ENCODE measurements at regions not wholly inside any gene's neighbourhood (a gene's known extent, or its start where the extent isn't known, plus 50 kb on each side); places are given as distances from the start of the nearest gene placed in this dataset.

DNA sequence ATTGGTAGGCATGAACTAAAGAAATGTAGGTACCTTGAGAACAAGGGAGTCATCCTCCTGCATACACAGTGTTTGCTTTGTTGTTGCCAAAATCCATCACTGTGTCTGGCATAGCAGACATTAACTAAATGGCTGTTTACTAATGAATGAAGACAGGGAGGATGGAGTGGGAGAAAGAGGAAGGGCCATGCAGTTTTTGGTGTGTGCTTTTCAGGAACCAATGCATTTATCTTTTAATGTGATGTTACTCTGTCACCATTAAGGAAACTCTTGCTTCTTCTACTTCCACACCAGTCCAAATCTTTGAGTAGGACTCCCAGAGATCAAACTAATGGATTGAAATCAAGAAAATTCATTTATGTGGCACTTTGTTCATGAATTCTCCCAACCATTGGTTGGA is 55.6 kb upstream of the DUSP10 start:
- DNase-seq, result no peak

DNA sequence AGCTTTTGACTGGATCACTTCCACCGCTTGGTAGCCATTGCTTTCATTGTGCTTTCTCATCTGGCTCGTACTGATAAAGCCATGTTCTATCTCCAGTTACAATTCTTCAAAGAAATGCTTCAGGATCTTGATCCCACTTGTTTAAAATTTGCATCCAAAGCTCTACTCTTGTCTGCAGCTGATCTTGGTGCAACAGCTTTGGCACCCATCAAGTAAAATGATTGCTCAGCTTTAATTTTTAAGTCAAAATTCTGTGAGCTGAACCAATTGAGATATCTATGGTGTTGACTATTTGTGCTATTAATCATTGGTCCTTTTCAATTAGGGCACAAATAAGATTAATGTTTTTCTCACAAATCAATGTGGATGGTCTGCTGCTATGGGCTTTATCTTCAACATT is 54.8 kb upstream of the DUSP10 start:
- no peak for DNase-seq

DNA sequence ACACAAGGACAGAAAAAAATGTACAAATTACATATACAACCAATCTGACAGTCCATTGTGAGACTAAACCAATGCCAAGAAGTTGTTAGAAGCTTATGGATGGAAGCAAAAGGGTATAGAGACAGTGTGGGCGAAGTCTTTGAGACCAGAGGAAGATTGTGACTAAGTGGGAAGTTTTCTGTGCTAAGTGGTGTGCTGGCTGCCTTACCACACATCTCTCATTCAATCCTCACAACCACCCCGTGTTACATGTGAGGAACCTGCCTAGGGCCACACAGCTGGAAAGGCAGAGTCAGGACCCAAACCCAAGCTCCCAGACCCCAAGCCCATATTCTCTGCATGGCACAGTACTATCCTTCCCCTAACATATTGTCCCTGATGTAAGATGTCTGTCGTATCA is 53.5 kb upstream of the DUSP10 start:
- no peak for DNase-seq

DNA sequence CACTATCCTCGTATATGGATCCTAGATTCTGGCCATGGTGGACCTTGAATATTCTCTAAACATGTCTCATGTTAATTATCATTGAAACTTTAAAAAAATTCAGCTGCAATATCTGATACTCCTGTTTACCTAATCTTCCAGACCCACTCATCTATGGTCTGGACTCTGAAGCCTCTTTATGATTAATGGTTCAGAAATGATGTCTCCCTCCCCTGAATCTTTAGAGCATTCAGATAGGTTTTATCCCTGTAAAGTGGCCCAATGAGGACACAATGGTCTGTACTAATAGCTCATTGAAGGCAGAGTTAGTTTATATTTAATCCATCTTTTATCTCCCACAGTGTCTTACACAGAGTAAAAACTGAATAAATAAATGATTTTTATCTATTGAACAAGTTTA is 53.0 kb upstream of the DUSP10 start:
- DNase-seq, result no peak

DNA sequence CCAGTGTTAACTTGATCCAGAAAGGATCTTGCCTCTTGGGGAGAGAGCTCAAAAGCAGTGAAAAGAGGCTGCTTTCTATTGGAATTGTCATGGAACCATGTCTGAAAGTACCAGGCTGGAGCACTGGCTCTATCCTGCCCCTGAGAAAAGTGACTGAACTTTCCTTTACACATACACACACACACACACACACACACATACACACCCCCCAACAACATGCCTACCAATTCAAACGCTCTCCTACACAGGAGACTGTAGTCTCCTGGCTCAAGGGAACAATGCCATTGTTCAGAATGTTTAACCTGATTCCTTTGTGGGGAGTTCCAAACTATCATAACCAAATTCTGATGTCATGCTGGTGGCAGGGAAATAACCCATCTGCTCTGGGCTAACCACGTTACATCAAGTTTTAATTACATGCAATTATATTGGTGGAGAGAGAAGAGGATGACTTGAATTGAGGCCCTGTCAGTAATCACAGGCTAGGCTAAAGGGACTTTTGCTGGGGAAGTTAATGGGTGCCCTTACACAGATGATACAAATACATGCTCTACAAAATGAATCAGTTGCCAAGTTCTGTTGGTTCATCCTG is 52.3 kb upstream of the DUSP10 start:
- no peak for DNase-seq

DNA sequence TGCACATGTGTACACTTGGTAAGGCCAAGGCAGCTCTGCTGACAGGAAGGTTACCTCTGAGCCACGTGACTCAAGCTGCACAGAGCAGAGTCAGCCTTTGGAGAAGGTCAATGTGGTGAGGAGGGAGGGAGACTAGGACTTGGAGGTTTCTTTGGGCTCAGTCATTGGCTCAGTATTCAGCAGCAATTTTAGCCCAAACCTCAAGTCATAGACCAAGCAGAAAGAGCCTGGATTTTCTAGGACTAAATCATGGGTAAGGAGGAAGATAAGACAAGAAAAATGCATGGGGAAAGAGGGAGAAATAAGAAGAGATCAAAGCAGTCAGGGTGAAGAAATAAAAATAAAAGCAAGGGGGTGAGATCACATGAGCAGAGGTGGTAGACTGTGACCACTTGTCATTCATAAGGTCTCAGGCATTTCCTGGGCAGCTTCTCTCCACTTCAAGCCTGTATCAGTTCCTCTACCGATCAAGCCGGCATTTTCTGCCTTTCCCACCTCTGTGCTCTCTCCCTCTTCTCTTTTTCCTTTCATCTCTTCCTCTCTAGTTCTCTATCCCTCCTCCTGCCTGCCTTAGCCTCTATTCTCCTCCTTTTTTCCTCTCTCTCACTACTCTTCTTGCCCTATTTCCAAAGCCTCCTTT is 51.7 kb upstream of the DUSP10 start:
- no peak for DNase-seq

DNA sequence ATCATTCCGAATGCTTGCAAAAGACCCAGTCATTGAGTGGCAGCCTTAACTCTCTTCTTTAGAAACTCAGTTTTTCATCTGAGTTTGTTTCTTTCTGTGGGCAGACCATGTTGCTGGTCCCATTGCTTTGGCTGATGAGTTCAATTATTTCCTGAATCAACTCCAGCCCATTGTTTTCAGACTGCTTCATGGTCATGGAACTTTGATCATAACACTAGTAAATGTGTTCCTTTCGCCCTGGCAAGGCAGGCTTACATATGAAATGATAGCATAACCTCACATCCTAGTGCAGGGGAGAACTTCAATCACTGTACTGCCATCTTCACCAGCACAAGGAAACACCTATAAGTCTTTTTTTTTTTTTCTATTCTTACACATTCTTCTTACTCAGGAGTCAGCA is 50.0 kb upstream of the DUSP10 start:
- DNase-seq, result no peak
